Umbilical cord (tissue), 1 donor: ENCODE measurements at regions not wholly inside any gene's neighbourhood (a gene's known extent, or its start where the extent isn't known, plus 50 kb on each side); places are given as distances from the start of the nearest gene placed in this dataset.

Source experiments
- DNase-seq: peaks from one replicate; pipeline ENCODE4 v3.0.0-alpha.2; 2015; ENCODE audit warnings: low spot score

- DNase-seq: no peak
Observed at GRCh38 chr7:125668321-125668993, 738.8 kb upstream of the POT1 start.

- DNase-seq: no peak
Observed at GRCh38 chr7:125664625-125665024, 735.0 kb upstream of the POT1 start.

- DNase-seq: no peak
Observed at GRCh38 chr7:125663961-125664360, 734.3 kb upstream of the POT1 start.

GRCh38 chr7:125661677-125662076 is 732.1 kb upstream of the POT1 start:
- DNase-seq: no peak

- DNase-seq: no peak
Observed at GRCh38 chr7:125661006-125661405, 731.4 kb upstream of the POT1 start.

GRCh38 chr7:125654076-125654475 is 724.5 kb upstream of the POT1 start:
- DNase-seq: no peak

GRCh38 chr7:125651823-125652528 is 722.4 kb upstream of the POT1 start:
- no peak for DNase-seq

- DNase-seq: no peak
Observed at GRCh38 chr7:125648543-125648942, 718.9 kb upstream of the POT1 start.

GRCh38 chr7:125645770-125646169 is 716.1 kb upstream of the POT1 start:
- DNase-seq: no peak

GRCh38 chr7:125644109-125644508 is 714.5 kb upstream of the POT1 start:
- DNase-seq: no peak

- DNase-seq: no peak
Observed at GRCh38 chr7:125643302-125643701, 713.7 kb upstream of the POT1 start.

- no peak for DNase-seq
Observed at GRCh38 chr7:125641884-125642283, 712.3 kb upstream of the POT1 start.

GRCh38 chr7:125636320-125636962 is 706.8 kb upstream of the POT1 start:
- no peak for DNase-seq

GRCh38 chr7:125618516-125618915 is 688.9 kb upstream of the POT1 start:
- DNase-seq: no peak

GRCh38 chr7:125611582-125611981 is 682.0 kb upstream of the POT1 start:
- no peak for DNase-seq

GRCh38 chr7:125606671-125607070 is 677.0 kb upstream of the POT1 start:
- DNase-seq: no peak

- peak; percentile 17 for DNase-seq
Observed at GRCh38 chr7:125605241-125605640, 675.6 kb upstream of the POT1 start.

GRCh38 chr7:125602441-125602840 is 672.8 kb upstream of the POT1 start:
- DNase-seq: no peak

GRCh38 chr7:125599387-125599786 is 669.8 kb upstream of the POT1 start:
- no peak for DNase-seq

- DNase-seq: no peak
Observed at GRCh38 chr7:125592331-125592730, 662.7 kb upstream of the POT1 start.

GRCh38 chr7:125573126-125573525 is 643.5 kb upstream of the POT1 start:
- peak; percentile 26 for DNase-seq

GRCh38 chr7:125572414-125572813 is 642.8 kb upstream of the POT1 start:
- DNase-seq: no peak

- no peak for DNase-seq
Observed at GRCh38 chr7:125568799-125569198, 639.2 kb upstream of the POT1 start.
